ENCODE measurements at regions not wholly inside any gene's neighbourhood (a gene's known extent, or its start where the extent isn't known, plus 50 kb on each side); places are given as distances from the start of the nearest gene placed in this dataset.

DNA sequence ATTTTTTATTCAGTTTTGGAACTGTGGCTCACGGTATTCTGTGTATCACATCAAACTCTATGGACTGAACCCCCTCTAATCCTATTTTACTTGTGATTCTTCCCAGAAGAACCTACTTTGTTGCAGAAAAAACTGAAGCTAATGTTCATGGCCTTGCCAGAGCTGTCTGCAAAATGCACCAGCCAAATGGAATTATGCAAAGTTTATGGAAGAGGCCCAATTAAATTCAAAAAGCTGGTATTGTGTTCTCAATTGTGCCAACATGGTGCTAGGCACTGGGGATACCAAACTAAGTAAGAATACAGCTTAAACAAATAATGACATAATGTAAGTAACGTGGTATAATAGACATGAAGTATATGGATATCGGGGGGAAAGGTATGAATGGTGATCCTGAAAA, 273.8 kb upstream of the DUSP10 start:
- Histone ChIP-seq H3K9ac (ENCODE audit: low read length) (no peak overlapping the region), H3K79me2 (ENCODE audit: low read length) (no peaks in the 10 kb centered on the region), H3K4me1 (ENCODE audit: low read length) (no peaks in the 10 kb centered on the region), H3K36me3 (ENCODE audit: insufficient read depth, low read length) (no peaks in the 10 kb centered on the region), H3K9me3 (ENCODE audit: low read length) (no peaks in the 10 kb centered on the region), H3K4me3 (ENCODE audit: low read length) (no peak overlapping the region), H2AFZ (ENCODE audit: low read length) (no peak overlapping the region), H3K4me2 (ENCODE audit: low read depth, low read length, poor library complexity, severe bottlenecking) (no peak overlapping the region), H3K27ac (ENCODE audit: low read length) (no peak overlapping the region), H3K27me3 (ENCODE audit: low read length) (no peaks in the 10 kb centered on the region; the same call in 1 of the 2 replicates), H3K9me2 (replicated peaks; ENCODE audit: insufficient read depth, low read length) (no peaks in the 10 kb centered on the region), H4K20me1 (ENCODE audit: insufficient read depth, low read depth, low read length) (no peaks in the 10 kb centered on the region)
- no peak for DNase-seq

DNA sequence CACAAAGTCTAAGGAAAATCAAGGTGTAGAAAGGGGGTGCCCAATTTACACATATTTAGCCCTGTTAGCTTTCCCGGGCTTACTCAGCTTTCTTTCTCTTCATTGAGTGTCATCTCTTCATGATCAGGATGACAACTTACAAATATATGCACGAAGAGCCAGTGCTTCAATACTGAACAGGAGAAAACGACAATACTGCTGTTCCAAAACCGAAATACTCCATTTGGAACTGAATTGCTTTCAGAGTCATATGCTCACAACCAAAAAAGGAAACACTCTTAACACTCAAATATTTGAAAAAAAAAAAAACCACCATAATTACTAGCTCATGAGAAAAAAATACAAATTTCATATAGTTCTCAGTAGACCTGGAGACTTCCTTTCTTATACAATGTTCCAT, 272.1 kb upstream of the DUSP10 start:
- H2AFZ ChIP-seq (ENCODE audit: low read length): no peak overlapping the region
- H3K9me2 ChIP-seq (replicated peaks; ENCODE audit: insufficient read depth, low read length): no peaks in the 10 kb centered on the region
- no peak overlapping the region for H3K9ac ChIP-seq (ENCODE audit: low read length)
- no peaks in the 10 kb centered on the region; the same call in 1 of the 2 replicates for H3K27me3 ChIP-seq (ENCODE audit: low read length)
- H3K4me3 ChIP-seq (ENCODE audit: low read length): no peak overlapping the region
- no peak overlapping the region for H3K4me2 ChIP-seq (ENCODE audit: low read depth, low read length, poor library complexity, severe bottlenecking)
- no peaks in the 10 kb centered on the region for H3K4me1 ChIP-seq (ENCODE audit: low read length)
- no peaks in the 10 kb centered on the region for H3K9me3 ChIP-seq (ENCODE audit: low read length)
- no peaks in the 10 kb centered on the region for H3K36me3 ChIP-seq (ENCODE audit: insufficient read depth, low read length)
- DNase-seq: no peak
- no peaks in the 10 kb centered on the region for H4K20me1 ChIP-seq (ENCODE audit: insufficient read depth, low read depth, low read length)
- H3K27ac ChIP-seq (ENCODE audit: low read length): no peak overlapping the region
- H3K79me2 ChIP-seq (ENCODE audit: low read length): no peaks in the 10 kb centered on the region

- no peaks in the 10 kb centered on the region for H3K36me3 ChIP-seq (ENCODE audit: insufficient read depth, low read length)
- H3K9me2 ChIP-seq (replicated peaks; ENCODE audit: insufficient read depth, low read length): no peaks in the 10 kb centered on the region
- H3K4me1 ChIP-seq (ENCODE audit: low read length): no peaks in the 10 kb centered on the region
- no peak overlapping the region for H2AFZ ChIP-seq (ENCODE audit: low read length)
- no peaks in the 10 kb centered on the region; the same call in 1 of the 2 replicates for H3K27me3 ChIP-seq (ENCODE audit: low read length)
- DNase-seq: no peak
- no peaks in the 10 kb centered on the region for H3K79me2 ChIP-seq (ENCODE audit: low read length)
- H4K20me1 ChIP-seq (ENCODE audit: insufficient read depth, low read depth, low read length): no peaks in the 10 kb centered on the region
- no peak overlapping the region for H3K9ac ChIP-seq (ENCODE audit: low read length)
- H3K4me2 ChIP-seq (ENCODE audit: low read depth, low read length, poor library complexity, severe bottlenecking): no peak overlapping the region
- H3K27ac ChIP-seq (ENCODE audit: low read length): no peak overlapping the region
- H3K4me3 ChIP-seq (ENCODE audit: low read length): no peak overlapping the region
- no peaks in the 10 kb centered on the region for H3K9me3 ChIP-seq (ENCODE audit: low read length)
These were observed 270.9 kb upstream of the DUSP10 start for GRCh38 chr1:222012816-222013215.

- Histone ChIP-seq H4K20me1 (ENCODE audit: insufficient read depth, low read depth, low read length) (no peaks in the 10 kb centered on the region), H3K36me3 (ENCODE audit: insufficient read depth, low read length) (no peaks in the 10 kb centered on the region), H3K9ac (ENCODE audit: low read length) (no peak overlapping the region), H3K4me1 (ENCODE audit: low read length) (no peaks in the 10 kb centered on the region), H2AFZ (ENCODE audit: low read length) (no peak overlapping the region), H3K4me3 (ENCODE audit: low read length) (no peak overlapping the region), H3K27me3 (ENCODE audit: low read length) (no peaks in the 10 kb centered on the region; the same call in 1 of the 2 replicates), H3K9me3 (ENCODE audit: low read length) (no peaks in the 10 kb centered on the region), H3K79me2 (ENCODE audit: low read length) (no peaks in the 10 kb centered on the region), H3K4me2 (ENCODE audit: low read depth, low read length, poor library complexity, severe bottlenecking) (no peak overlapping the region), H3K9me2 (replicated peaks; ENCODE audit: insufficient read depth, low read length) (no peaks in the 10 kb centered on the region), H3K27ac (ENCODE audit: low read length) (no peak overlapping the region)
- DNase-seq: no peak
These were observed 268.4 kb upstream of the DUSP10 start for GRCh38 chr1:222010306-222010705.

DNA sequence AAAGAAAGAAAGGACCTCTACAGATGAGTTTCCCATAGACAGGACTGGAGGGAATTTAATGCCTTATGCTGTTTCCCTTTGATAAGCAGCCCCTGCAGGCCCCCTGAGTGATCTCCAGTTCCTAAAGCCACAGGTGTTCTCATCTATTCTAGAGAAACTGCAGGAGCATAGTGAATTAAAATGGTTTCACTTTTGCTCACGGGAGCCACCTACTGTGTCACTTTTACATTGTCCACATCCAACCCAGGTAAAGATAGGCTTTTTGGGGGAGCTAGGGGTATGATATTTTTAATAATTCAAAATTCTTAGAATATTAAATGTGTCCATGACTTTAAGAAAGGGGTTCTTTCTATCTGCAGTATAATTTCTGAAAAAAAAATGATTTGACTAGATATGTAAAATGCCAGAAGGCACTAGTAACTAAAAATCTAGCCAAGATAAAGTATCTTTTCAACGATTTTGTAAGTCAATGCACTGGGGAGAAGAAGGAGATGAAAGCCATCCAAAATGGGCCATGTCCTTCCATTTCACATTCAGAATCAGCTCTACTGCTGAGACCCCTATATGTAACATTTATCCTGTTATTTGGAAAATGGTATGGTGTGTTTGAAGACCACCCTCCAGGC, 267.3 kb upstream of the DUSP10 start:
- Histone ChIP-seq H3K4me2 (ENCODE audit: low read depth, low read length, poor library complexity, severe bottlenecking) (no peak overlapping the region), H3K9me3 (ENCODE audit: low read length) (no peaks in the 10 kb centered on the region), H2AFZ (ENCODE audit: low read length) (no peak overlapping the region), H3K4me1 (ENCODE audit: low read length) (no peaks in the 10 kb centered on the region), H3K9me2 (replicated peaks; ENCODE audit: insufficient read depth, low read length) (no peaks in the 10 kb centered on the region), H3K9ac (ENCODE audit: low read length) (no peak overlapping the region), H3K79me2 (ENCODE audit: low read length) (no peaks in the 10 kb centered on the region), H3K4me3 (ENCODE audit: low read length) (no peak overlapping the region), H4K20me1 (ENCODE audit: insufficient read depth, low read depth, low read length) (no peaks in the 10 kb centered on the region), H3K27ac (ENCODE audit: low read length) (no peak overlapping the region), H3K27me3 (ENCODE audit: low read length) (no peaks in the 10 kb centered on the region; the same call in 1 of the 2 replicates), H3K36me3 (ENCODE audit: insufficient read depth, low read length) (no peaks in the 10 kb centered on the region)
- DNase-seq: peak; percentile 67

DNA sequence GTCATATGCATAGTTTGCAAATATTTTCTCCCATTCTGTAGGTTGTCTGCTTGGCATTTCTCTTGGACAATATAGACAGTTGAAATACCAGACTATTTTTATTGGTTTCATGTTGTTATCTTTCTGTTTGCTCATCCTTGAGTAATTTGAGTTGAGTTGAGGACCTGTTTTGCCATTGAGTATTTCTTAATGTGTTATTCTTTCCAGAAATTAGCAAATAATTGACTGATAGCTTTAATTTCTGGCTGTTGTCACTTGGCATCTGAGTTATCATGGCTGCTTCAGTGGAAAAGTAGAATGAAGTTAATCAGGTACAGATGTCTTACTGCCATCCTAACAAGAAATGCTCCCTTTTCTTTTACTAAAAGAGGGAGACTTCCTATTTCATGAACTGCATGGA, 264.8 kb upstream of the DUSP10 start:
- no peaks in the 10 kb centered on the region for H3K9me3 ChIP-seq (ENCODE audit: low read length)
- no peaks in the 10 kb centered on the region for H4K20me1 ChIP-seq (ENCODE audit: insufficient read depth, low read depth, low read length)
- H3K27ac ChIP-seq (ENCODE audit: low read length): no peak overlapping the region
- H3K9ac ChIP-seq (ENCODE audit: low read length): no peak overlapping the region
- H3K36me3 ChIP-seq (ENCODE audit: insufficient read depth, low read length): no peaks in the 10 kb centered on the region
- H3K9me2 ChIP-seq (replicated peaks; ENCODE audit: insufficient read depth, low read length): no peaks in the 10 kb centered on the region
- H3K4me1 ChIP-seq (ENCODE audit: low read length): no peaks in the 10 kb centered on the region
- no peak overlapping the region for H2AFZ ChIP-seq (ENCODE audit: low read length)
- H3K79me2 ChIP-seq (ENCODE audit: low read length): no peaks in the 10 kb centered on the region
- H3K27me3 ChIP-seq (ENCODE audit: low read length): no peaks in the 10 kb centered on the region; the same call in 1 of the 2 replicates
- no peak overlapping the region for H3K4me2 ChIP-seq (ENCODE audit: low read depth, low read length, poor library complexity, severe bottlenecking)
- H3K4me3 ChIP-seq (ENCODE audit: low read length): no peak overlapping the region
- no peak for DNase-seq

GRCh38 chr1:222004784-222005183, 262.9 kb upstream of the DUSP10 start:
- no peak overlapping the region for H3K9ac ChIP-seq (ENCODE audit: low read length)
- no peaks in the 10 kb centered on the region for H3K9me3 ChIP-seq (ENCODE audit: low read length)
- no peak overlapping the region for H2AFZ ChIP-seq (ENCODE audit: low read length)
- no peaks in the 10 kb centered on the region for H3K4me1 ChIP-seq (ENCODE audit: low read length)
- H3K36me3 ChIP-seq (ENCODE audit: insufficient read depth, low read length): no peaks in the 10 kb centered on the region
- no peaks in the 10 kb centered on the region for H4K20me1 ChIP-seq (ENCODE audit: insufficient read depth, low read depth, low read length)
- H3K4me3 ChIP-seq (ENCODE audit: low read length): no peak overlapping the region
- H3K79me2 ChIP-seq (ENCODE audit: low read length): no peaks in the 10 kb centered on the region
- H3K27me3 ChIP-seq (ENCODE audit: low read length): no peaks in the 10 kb centered on the region
- DNase-seq: no peak
- H3K27ac ChIP-seq (ENCODE audit: low read length): no peak overlapping the region
- no peak overlapping the region for H3K4me2 ChIP-seq (ENCODE audit: low read depth, low read length, poor library complexity, severe bottlenecking)
- H3K9me2 ChIP-seq (replicated peaks; ENCODE audit: insufficient read depth, low read length): no peaks in the 10 kb centered on the region

DNA sequence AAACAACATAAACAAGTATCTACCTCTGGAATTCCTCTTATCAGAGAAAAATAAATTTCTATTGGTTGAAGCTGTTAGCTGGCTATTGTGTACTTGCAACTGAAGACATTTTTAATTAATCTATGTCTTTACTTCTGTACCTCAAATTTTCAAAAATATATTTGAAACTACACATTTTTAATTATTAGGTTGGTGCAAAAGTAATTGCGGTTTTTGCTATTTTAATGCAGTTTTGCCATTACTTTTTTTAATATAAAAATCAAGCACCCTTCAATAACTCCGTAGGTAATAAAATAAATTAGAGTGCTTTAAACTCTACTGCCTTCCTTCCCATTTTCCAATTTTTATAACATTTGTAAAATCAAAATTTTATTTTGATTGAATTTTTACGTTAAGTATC, 262.1 kb upstream of the DUSP10 start:
- Histone ChIP-seq H4K20me1 (ENCODE audit: insufficient read depth, low read depth, low read length) (no peaks in the 10 kb centered on the region), H3K9ac (ENCODE audit: low read length) (no peak overlapping the region), H3K4me1 (ENCODE audit: low read length) (no peaks in the 10 kb centered on the region), H3K4me2 (ENCODE audit: low read depth, low read length, poor library complexity, severe bottlenecking) (no peak overlapping the region), H3K79me2 (ENCODE audit: low read length) (no peaks in the 10 kb centered on the region), H3K27me3 (ENCODE audit: low read length) (no peaks in the 10 kb centered on the region), H3K36me3 (ENCODE audit: insufficient read depth, low read length) (no peaks in the 10 kb centered on the region), H3K9me3 (ENCODE audit: low read length) (no peaks in the 10 kb centered on the region), H3K4me3 (ENCODE audit: low read length) (no peak overlapping the region), H2AFZ (ENCODE audit: low read length) (no peak overlapping the region), H3K27ac (ENCODE audit: low read length) (no peak overlapping the region), H3K9me2 (replicated peaks; ENCODE audit: insufficient read depth, low read length) (no peaks in the 10 kb centered on the region)
- no peak for DNase-seq

All from Karpas-422 (cell line).